ENCODE measurements at regions not wholly inside any gene's neighbourhood (a gene's known extent, or its start where the extent isn't known, plus 50 kb on each side); places are given as distances from the start of the nearest gene placed in this dataset.

GRCh38 chr10:85259908-85260307 is 931.5 kb downstream of the CCSER2 start:
- DNase-seq: no peak

DNA sequence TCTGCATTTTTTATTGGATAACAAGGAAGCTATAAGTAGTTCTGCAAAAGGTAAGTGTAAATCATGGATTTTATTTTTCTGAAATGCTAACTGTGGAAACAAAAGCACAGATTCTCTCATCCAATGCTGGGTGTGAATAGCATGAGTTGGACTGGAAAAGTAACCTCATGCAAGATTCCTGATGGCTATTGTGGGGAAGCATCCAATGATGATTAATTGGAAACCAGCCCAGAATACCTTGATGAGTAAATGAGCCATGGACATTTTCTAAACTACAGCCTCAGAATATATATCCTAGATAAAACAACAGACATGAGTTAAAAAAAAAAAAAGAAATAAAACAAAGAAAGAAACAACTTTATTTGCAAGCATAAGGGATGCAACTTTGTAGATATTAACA is 934.6 kb downstream of the CCSER2 start:
- no peak for DNase-seq

- no peak for DNase-seq
Observed at GRCh38 chr10:85265121-85265520, 936.7 kb downstream of the CCSER2 start.

GRCh38 chr10:85266808-85267207 is 938.4 kb downstream of the CCSER2 start:
- no peak for DNase-seq

DNA sequence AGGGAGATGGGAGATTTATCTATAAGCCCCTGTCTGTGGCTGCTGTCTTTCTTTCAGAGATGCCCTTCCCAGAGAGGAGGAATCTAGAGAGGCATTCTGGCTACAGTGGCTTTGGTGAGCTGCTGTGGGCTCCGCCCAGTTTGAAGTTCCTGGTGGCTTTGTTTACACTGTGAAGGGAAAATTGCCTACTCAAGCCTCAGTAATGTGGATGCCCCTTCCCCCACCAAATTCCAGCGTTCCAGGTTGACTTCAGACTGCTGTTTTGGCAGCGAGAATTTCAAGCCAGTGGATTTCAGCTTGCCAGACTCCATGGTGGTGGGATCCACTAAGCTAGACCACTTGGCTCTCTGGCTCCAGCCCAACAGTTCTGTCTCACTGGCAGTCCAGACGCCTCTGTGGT is 951.6 kb downstream of the CCSER2 start:
- no peak for DNase-seq

- DNase-seq: no peak
Observed at GRCh38 chr10:85284778-85285770, 956.7 kb downstream of the CCSER2 start.

DNA sequence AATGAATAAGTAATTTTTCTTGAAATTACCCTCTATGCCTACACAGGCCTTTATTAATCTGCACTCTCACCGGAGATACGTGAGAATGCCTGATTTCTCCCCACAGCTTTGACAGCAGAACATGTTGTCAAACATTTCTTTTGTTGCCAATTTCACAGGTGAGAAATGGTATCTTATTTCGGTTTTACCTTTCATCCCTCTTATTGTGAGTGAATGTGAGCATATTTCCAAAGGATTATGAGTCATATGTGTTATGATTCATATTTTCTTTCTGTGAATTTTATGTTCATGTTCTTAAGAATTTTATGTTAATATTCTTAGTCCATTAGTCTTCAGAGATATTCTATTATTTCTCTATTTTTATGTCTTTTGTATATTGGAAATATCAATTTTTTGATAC is 965.1 kb downstream of the CCSER2 start:
- DNase-seq: no peak

- no peak for DNase-seq
Observed at GRCh38 chr10:85311613-85312337, 983.4 kb downstream of the CCSER2 start.

- DNase-seq: no peak
Observed at GRCh38 chr10:85315657-85316056, 987.3 kb downstream of the CCSER2 start.

GRCh38 chr10:85316276-85316675 is 987.9 kb downstream of the CCSER2 start:
- DNase-seq: no peak

DNA sequence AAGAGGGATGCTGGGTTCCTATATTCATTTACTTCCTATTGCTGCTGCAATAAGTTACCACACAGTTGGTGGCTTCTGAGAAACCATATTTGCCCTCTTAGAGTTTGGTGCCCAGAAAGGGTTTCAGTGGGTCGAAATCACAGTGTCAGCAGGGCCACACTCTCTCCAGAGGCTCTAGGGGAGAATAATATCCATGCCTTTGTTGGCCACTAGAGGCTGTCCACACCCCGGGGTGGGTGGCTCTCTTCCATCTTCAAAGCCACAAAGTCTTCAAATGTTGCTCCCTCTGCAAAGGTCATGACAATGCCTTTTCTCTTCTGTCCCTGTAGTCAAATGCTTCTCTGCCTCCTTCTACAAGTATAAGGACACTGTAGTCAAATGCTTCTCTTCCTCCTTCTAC is 989.4 kb downstream of the CCSER2 start:
- no peak for DNase-seq

DNA sequence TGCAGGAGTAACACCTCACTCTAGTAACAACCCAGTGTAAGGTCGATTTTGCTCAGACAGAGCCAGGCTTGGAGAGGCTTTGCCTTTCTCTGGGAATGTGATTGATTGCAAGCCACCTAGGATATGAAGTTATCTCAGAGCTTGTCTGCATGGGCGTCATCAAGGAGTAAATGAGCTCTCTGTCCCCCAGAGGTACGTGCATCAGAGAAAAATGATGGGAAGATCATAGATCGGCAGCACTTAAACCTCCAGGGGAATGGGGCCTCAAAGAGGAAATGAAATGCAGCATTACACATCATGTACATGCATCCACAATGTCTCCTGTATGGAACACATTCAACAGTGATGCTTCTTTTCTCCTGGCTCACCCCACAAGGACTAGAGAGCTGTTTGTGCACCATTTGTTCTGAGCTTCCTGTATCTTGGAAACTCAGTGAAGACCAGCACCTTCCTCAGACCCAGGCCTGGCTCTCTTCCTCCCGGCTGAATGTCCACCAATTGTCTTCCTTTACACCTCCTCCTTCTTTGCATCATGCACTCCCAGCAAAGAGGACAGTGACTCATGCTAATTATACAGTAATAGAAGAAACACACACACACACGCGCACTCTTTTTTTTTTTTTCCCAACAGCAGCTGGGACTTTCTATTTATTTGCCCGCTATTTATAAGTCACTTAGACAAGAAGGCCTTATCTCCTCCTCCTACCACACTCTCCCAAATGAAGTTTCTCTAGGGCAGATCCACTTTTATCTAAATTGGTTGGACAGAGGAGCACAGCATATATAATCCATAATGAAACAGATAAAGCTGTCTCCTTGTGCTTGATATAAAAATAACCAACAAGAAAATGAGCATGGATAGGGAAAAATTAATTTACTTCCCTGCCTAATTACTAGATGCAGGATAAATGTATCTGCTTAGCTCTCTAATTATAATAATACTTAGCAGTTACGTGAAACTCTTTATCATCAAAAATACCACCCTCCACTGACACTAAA is 990.7 kb downstream of the CCSER2 start:
- DNase-seq: no peak

DNA sequence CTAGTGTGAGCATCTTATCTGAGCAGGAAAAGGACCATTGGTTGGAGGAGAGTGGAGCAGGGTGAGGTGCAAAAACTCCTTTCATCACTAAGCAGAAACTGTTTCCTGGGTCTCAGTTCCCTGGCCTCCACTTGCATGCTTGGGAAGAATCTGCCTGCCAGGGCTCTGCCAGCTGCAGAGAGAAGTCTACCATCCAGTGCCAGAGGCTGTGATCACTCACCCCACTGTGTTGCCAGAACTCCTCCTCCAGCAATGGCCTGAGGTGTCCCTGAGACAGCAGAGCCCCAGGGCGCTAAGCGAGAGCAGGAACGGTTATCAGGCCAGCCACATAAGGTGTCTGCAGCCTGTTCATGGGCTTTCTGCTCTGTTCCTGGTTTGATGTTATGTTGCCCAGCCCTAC is 991.4 kb downstream of the CCSER2 start:
- DNase-seq: no peak

GRCh38 chr10:85333594-85333993 is 1005.2 kb downstream of the CCSER2 start:
- DNase-seq: no peak

GRCh38 chr10:85362401-85362800 is 1004.2 kb downstream of the GRID1 start:
- DNase-seq: no peak

GRCh38 chr10:85377029-85377806 is 989.4 kb downstream of the GRID1 start:
- DNase-seq: no peak

DNA sequence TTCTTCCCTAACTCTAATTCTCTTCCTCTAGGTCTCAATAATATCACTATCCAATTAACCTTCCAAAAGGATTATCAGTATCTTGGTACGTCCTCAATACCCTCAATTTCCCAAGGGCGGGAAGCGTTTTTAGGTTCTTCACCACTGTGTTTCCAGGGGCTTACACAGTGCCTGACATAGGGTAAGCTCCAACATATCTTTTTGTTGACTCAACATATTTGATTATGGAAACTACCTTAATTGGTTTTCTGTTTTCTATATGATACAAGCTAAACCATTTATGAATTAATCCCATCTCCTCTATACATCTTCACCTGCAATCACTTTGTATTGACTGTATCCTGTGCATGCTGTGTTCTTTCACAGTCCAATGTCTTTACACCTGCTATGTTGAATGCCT is 987.3 kb downstream of the GRID1 start:
- no peak for DNase-seq

GRCh38 chr10:85400981-85401695 is 965.5 kb downstream of the GRID1 start:
- no peak for DNase-seq

- no peak for DNase-seq
Observed at GRCh38 chr10:85402541-85402940, 964.1 kb downstream of the GRID1 start.

- DNase-seq: no peak
Observed at GRCh38 chr10:85407088-85407487, 959.5 kb downstream of the GRID1 start.

GRCh38 chr10:85408388-85408787 is 958.2 kb downstream of the GRID1 start:
- no peak for DNase-seq

All from activated CD4-positive, alpha-beta T cell treated with anti-CD3 and anti-CD28 coated beads, Interleukin-2, amount 50 U/mL, for 48 hours (primary cell).